ENCODE measurements at regions not wholly inside any gene's neighbourhood (a gene's known extent, or its start where the extent isn't known, plus 50 kb on each side); places are given as distances from the start of the nearest gene placed in this dataset.

DNA sequence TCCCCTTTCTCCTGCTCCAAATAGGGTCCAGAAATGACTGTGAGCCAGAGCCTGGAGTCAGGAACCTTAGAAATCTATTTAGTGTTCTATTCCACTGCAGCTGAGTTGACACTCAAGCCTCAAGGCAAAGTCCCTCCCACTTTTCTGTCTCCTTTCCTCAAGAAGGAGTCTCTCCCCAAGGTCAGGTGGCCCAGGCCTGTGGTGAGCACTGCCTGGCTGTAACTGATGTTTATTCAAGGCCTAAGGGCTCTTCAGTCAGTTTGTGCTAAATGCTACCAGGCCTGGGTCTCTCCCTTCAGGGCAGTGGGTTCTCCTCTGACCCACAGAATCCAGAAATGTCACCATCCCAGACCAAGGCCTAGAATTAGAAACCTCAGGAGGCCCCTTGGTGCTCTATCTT lies 1042.9 kb upstream of the EPHA7 start:
- FAIRE-seq: no peak
- no peak for DNase-seq (ENCODE audit: insufficient read length, low spot score)
- TF ChIP-seq, protein P1, sequence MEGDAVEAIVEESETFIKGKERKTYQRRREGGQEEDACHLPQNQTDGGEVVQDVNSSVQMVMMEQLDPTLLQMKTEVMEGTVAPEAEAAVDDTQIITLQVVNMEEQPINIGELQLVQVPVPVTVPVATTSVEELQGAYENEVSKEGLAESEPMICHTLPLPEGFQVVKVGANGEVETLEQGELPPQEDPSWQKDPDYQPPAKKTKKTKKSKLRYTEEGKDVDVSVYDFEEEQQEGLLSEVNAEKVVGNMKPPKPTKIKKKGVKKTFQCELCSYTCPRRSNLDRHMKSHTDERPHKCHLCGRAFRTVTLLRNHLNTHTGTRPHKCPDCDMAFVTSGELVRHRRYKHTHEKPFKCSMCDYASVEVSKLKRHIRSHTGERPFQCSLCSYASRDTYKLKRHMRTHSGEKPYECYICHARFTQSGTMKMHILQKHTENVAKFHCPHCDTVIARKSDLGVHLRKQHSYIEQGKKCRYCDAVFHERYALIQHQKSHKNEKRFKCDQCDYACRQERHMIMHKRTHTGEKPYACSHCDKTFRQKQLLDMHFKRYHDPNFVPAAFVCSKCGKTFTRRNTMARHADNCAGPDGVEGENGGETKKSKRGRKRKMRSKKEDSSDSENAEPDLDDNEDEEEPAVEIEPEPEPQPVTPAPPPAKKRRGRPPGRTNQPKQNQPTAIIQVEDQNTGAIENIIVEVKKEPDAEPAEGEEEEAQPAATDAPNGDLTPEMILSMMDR (IDR thresholded peaks at IDR 0.05; ENCODE audit: insufficient read depth, missing control alignments): no peak

DNA sequence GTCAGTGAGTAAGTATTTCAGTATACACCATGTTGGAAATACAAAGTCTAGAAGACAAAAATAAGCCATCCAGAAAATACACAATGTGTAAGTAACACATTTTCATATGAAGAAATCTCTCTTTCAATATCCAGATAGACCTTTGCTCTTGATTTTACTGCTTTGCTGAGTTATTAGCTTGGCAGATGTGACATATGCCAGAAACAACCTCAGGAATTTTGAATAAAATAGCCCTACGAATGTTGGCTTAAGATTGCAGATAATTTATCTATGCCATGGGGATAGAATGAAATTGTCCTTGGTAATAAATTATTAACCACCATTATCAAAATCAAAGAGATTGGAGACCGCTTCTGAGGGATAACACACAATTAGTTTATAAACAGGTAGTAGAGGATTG lies 1036.9 kb upstream of the EPHA7 start:
- TF ChIP-seq, protein P1 (IDR thresholded peaks at IDR 0.05; ENCODE audit: insufficient read depth, missing control alignments): no peak
- FAIRE-seq: no peak
- DNase-seq (ENCODE audit: insufficient read length, low spot score): no peak

- FAIRE-seq (no peak), DNase-seq (ENCODE audit: insufficient read length, low spot score) (no peak)
Observed at GRCh38 chr6:94454231-94454630, 1034.9 kb upstream of the EPHA7 start.

DNA sequence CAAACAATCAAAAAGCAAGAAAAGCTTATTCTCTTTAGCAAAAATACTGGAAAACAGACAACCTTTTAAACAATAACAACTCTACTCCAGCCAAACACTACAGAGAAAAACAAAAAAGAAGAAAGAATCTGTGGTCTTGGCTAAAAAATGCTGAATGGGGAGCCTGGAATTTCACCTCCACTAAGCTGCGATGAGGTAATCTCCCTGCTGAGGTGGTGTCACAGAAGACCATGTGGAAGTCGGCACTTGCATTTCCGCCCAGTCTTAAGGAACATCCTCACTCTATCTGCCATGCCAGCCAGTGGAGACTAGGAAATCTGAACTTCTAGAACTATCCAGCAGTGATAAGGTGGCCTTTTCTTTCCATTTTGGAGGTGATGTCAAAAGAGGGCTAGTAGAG lies 1026.8 kb upstream of the EPHA7 start:
- FAIRE-seq (no peak), DNase-seq (ENCODE audit: insufficient read length, low spot score) (no peak)
- TF ChIP-seq, protein P1 (IDR thresholded peaks at IDR 0.05; ENCODE audit: insufficient read depth, missing control alignments): no peak

More at GRCh38 chr6:94454231-94454630, 1034.9 kb upstream of the EPHA7 start:
- TF ChIP-seq, protein P1 (IDR thresholded peaks at IDR 0.05; ENCODE audit: insufficient read depth, missing control alignments): no peak

DNA sequence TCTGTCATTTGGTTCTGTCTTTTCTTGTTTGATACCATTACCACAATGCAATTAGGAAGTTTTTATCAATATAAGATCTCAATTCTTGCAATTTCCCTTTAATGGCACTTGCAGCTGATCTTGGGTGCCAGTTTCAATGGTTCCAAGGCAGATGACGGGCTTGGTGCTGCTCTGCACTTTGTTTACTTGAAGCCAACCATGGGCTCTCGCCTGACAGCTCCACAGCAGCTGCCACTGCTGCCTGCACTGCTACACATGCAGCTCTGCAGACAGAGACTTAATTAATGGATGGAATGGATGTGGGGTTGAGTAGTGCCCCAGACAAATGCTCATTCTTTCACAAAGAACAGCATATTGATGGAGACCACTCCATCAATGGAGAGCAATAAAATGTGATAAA lies 1024.3 kb upstream of the EPHA7 start:
- no peak for DNase-seq (ENCODE audit: insufficient read length, low spot score)
- TF ChIP-seq, protein P1 (IDR thresholded peaks at IDR 0.05; ENCODE audit: insufficient read depth, missing control alignments): no peak
- FAIRE-seq: no peak

GRCh38 chr6:94424692-94425091 lies 1005.3 kb upstream of the EPHA7 start:
- FAIRE-seq: no peak
- no peak for DNase-seq (ENCODE audit: insufficient read length, low spot score)
- TF ChIP-seq, protein P1 (IDR thresholded peaks at IDR 0.05; ENCODE audit: insufficient read depth, missing control alignments): no peak

DNA sequence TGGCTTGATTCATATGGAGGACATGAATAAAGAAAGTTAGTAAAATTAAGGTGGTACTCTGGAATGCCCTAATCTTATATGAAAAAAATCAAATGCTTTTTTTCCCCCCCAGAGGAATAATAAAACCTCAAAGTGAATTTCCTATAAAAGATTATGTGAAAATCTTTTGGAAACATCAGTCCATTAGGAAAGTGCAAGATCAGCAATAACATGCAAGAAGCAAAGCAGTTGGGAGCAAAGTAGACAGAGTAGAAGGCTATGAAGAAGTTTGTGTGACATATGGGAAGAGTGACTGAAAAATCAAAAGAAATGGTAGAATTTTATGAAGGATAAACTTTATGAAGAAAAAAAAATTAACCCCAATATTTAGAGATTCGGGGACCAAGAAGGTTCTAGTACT lies 998.0 kb upstream of the EPHA7 start:
- TF ChIP-seq, protein P1 (IDR thresholded peaks at IDR 0.05; ENCODE audit: insufficient read depth, missing control alignments): no peak
- FAIRE-seq (no peak), DNase-seq (ENCODE audit: insufficient read length, low spot score) (no peak)

Measured in D721Med (cell line).